HG02571 (cell line): ENCODE measurements at regions not wholly inside any gene's neighbourhood (a gene's known extent, or its start where the extent isn't known, plus 50 kb on each side); places are given as distances from the start of the nearest gene placed in this dataset.
"Not testable (repeated sequence)": the region's sequence is repeated elsewhere in the genome, so short reads cannot be mapped to it uniquely, and the experiment has no call there.

Experiments used
- ATAC-seq: cut with Tn5 transposase; IDR thresholded peaks from one replicate; pipeline ENCODE4 v1.9.1; 2021; ENCODE audit warnings: mild to moderate bottlenecking, moderate library complexity; ENCODE audit not compliant: unreplicated experiment

DNA sequence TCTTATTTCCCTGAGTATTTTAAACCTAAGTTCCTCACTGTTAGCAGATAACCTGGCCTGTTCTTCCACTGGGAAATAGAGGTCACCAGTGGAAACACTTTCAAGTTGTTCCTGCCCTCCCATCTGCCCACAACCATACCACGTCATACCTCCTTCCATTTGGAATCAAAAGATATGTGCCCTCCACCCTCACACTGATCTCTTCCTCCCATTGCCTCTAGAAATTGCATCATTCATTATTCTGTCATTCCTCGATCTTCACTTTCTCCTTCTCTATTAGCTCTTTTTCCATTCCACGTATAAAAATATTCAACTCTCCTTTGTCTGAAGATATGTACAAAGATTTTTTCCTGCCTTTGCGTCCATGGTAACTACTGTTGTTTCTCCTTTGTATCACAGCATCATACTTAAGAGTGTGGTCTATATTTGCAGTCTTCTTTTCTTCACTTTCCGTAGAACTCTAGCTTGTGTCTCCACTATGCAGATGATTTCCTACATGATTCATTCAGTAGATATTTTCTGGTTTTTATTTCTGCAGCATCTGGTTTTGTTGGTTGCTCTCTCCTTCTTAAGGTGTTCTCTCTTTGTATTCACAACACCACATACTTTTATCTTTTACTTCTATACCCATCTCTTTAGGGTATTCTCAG, 312.3 kb downstream of the REEP3 start:
- no peak for ATAC-seq

GRCh38 chr10:63836666-63837442, 315.7 kb downstream of the REEP3 start:
- no peak for ATAC-seq

GRCh38 chr10:63841761-63842160, 320.6 kb downstream of the REEP3 start:
- no peak for ATAC-seq

DNA sequence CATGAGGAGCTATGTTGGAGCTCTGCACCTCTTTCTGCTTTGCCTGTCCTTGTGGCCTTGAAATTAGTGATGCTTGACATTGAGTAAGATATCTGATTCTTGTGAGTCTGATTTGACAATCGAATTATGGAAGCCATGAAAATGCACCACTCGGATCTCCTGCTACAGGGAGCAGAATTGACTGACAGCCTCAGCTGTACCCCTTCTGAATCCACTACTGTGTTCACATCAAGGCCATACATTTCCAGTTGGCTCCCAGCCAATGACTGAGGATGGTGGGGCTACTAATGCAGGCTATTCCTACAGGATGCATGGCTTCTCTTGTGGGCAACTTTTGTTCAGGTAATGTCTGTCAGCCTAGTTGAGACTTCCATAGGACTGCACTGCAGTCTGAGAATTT, 321.9 kb downstream of the REEP3 start:
- no peak for ATAC-seq

DNA sequence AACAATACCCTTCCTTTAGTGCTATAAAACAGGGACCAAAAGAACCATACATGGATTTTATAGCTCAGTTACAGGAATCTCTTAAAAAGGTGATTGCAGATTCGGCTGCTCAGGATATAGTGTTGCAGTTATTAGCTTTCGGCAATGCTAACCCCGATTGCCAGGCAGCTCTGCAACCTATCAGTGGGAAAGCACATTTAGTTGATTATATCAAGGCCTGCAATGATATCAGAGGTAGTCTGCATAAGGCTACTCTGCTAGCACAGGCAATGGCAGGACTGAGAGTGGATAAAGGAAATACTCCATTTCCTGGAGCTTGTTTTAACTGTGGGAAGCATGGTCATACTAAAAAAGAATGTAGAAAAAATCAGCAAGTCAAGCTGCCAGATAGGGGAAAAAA, 327.7 kb downstream of the REEP3 start:
- ATAC-seq: not testable (repeated sequence)

GRCh38 chr10:63862860-63863259, 341.7 kb downstream of the REEP3 start:
- ATAC-seq: no peak

- no peak for ATAC-seq
These were observed 344.0 kb downstream of the REEP3 start for GRCh38 chr10:63865210-63865609.

DNA sequence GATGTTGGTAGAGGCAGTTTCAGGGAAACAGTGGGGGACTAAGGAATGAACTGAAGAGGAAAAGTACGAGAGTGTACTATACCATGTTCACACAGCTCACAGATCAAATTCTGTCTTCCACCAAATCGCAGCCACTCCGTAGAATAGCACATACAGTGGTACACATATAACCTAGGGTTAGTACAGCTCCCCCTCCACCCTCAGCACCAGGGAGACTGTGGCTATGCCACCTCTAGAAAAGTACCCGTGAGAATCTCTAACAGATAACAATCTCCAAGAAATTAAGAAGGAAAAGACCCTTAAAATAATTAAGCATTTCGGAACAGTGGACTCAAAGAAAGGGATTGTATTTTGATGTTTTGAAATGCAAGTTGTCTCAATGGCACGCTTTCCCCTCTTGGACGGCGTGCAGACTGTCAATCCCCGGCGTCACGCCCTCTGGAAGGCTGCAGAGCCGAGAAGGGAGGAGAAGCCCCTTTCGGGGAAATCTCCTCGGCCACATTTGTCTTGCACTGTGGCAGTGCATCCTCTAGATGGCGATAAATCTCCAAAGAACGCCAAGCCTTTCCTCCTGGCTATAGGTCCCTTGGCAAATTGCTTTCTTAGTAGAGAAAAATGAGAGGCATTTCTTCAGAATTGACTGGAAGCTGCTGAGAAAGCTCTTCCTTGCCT, 345.0 kb downstream of the REEP3 start:
- peak; percentile 93 for ATAC-seq

DNA sequence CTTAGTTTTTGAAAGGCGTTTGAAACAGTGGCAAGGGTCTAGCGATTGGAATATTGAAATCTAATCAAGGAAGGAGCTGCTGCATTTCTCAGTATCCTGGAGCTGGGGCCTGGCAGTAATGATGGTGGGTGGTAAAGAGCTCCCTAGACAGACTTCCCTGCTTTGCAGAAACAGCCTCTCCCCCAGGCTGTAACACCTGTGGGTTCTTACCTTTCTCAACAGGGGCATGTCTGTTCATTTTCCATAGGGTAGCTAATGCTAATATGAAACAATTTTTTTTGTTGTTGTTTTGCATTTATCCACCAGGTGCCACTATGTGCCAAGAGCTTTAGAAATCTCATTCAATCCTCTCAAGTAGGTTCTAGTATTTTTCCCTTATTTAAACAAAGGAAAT, 345.5 kb downstream of the REEP3 start:
- no peak for ATAC-seq

- no peak for ATAC-seq
These were observed 357.2 kb downstream of the REEP3 start for GRCh38 chr10:63878428-63878827.

DNA sequence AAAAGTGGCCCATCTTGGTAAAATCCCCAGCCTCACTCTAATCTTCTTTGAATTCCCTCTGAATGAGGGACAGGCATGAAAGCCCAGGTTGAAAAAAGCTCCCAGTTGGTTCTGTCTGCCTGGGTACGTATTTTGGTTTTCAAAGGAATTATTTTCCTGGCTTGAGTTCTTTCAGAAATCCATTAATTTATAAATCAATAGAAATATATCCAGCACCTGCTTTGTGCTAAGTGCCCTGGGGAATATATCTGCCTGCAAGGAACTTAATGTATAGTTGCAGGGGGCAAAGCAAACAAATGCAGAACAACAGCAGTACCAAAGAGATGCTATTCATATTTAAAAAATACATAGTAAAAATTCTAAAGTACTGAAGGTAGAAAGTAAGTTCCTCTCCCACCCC, 362.7 kb downstream of the REEP3 start:
- no peak for ATAC-seq

DNA sequence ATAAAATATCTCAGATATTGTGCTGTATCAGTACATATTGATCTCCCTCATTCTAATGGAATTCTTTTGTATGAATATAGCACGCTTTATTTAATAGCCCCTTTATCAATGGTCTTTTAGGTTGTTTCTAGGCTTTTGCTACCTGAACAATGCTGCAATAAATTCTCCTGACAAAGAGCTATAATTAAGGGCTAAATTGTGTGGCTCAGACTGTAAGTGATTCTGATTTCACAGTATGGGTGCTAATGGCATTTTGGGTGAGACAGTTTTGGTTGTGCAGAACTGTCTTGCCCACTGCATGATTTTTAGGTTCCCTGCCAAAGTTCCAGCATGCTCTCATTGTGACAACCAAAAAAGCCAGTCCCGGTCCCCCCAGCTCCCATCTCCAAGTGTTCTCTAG, 363.2 kb downstream of the REEP3 start:
- no peak for ATAC-seq

DNA sequence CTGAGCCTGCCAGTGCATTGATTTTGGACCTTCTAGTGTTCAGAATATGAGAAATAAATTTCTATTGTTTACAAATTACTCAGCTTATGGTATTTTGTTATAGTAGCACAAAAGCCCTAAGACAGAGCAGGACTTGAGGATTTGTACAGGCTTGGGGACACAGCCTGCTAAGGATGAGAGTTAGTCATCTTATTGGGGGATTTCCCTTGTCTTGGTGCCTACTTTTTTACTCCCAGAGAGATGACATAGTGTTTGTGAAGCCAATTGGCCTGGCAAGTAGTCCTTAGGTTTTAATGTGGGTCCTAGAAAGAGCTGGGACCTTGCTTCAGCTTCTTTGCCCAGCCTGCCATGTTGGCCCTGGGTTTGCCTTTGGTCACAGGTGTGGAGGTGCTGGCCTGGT, 364.0 kb downstream of the REEP3 start:
- ATAC-seq: no peak

DNA sequence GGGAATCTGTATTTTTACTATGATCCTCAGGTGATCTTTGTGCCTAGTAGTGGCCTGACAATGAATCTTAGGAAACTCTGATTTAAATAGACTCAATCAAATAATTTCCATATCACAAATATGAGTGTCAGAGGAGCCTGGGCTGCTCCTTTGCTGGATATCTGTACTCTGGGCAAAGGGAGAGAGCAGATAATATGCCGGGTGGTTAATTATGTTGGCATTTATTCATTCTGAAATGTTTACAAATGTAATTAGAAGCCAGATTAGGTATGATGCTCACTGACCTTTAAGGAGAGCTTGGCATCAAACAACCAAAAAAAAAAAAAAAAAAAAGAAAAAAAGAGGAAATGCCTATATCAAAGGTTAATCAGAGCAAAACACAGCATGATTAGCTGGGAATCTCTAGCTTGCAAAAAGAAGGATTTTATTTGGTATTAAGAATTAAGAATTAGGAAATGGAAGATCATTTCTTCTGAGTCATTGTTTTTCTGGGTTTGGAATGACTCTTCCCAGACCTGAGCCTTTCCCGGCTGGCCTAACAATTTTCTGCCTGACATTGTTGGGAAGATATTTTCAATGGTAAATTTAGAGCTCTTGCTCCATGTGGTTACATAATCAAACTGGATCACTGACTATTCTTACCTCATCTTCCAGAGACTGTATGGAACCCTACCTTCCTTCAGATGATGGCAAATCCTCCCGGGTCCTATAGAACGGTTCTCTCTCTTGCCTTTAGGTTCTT, 365.3 kb downstream of the REEP3 start:
- ATAC-seq: no peak

DNA sequence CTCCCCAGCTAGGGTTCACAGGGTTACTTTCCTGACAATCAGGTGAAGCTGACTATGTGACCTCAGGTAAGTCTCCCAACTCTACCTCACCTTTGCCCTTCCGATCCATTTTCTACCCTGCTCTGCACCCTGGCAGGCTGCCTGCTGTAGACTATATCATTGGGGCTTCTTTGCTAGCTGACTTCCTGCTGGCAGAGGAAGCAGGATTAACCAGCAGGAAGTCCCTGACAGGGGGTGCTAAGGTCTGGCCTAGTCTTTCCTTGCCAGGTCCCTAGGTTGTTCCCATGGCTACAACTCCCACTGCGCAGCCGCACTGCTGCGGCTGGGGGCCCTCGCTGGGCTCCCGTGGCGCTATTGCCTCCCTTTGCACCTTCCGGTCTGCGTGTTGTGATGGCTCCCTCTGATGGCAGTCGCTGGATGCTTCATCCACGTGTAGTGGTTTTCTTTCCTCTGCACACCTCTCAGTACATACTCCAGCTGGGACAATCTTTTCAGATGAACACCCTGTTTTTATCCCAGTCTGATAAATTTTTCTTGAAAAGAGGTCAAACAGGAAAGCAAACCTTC, 365.9 kb downstream of the REEP3 start:
- no peak for ATAC-seq

- no peak for ATAC-seq
These were observed 366.6 kb downstream of the REEP3 start for GRCh38 chr10:63887600-63888370.

- no peak for ATAC-seq
These were observed 368.6 kb downstream of the REEP3 start for GRCh38 chr10:63889803-63890202.

- ATAC-seq: no peak
These were observed 375.8 kb downstream of the REEP3 start for GRCh38 chr10:63896992-63897391.

- ATAC-seq: no peak
These were observed 378.6 kb downstream of the REEP3 start for GRCh38 chr10:63899673-63900300.

DNA sequence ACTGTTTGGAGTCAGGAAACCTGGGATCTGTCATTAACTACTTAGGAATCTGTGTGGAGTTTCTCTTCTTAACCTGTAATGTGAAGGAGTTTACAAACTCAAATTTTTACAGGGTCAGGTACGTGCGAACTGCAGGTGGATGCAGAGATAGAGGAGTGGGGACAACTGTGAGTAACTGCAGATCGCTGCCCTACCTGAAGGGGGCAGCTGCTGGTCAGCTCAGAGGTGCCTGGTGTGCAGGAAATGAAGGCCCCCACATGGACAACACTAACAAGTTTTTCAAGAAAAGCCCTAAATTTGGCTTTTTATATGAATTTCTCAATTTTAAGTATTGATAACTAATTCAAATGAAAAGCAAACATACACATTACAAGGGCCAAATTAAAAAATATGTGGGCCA, 380.0 kb downstream of the REEP3 start:
- no peak for ATAC-seq
